ENCODE measurements at regions not wholly inside any gene's neighbourhood (a gene's known extent, or its start where the extent isn't known, plus 50 kb on each side); places are given as distances from the start of the nearest gene placed in this dataset.

GRCh38 chr1:242582669-242583068 is 58.2 kb upstream of the PLD5 start (continued):
- TF ChIP-seq PHF8 (conservative IDR thresholded peaks at IDR 0.05; ENCODE audit: low read depth, low read length) (no peak), GABPA (IDR thresholded peaks at IDR 0.05; ENCODE audit: borderline replicate concordance, insufficient read depth, low read length) (no peak), TBP (IDR thresholded peaks at IDR 0.05; ENCODE audit: low read depth, low read length) (no peak)
